Neural progenitor cell (in vitro differentiated cells): ENCODE measurements at regions not wholly inside any gene's neighbourhood (a gene's known extent, or its start where the extent isn't known, plus 50 kb on each side); places are given as distances from the start of the nearest gene placed in this dataset.

Source experiments
- EZH2phosphoT487 ChIP-seq: fragments of 200-600 bp; sonication (generic); IDR thresholded peaks from 2 replicates; pipeline ENCODE4 v1.6.1; 2017; ENCODE audit warnings: antibody characterized with exemption
- TF ChIP-seq, protein P1 (sequence below): fragments of 200-600 bp; sonication (generic); IDR thresholded peaks from 2 replicates; pipeline ENCODE4 v1.5.1; 2017; ENCODE audit warnings: antibody characterized with exemption, mild to moderate bottlenecking

- TF ChIP-seq, protein P1, sequence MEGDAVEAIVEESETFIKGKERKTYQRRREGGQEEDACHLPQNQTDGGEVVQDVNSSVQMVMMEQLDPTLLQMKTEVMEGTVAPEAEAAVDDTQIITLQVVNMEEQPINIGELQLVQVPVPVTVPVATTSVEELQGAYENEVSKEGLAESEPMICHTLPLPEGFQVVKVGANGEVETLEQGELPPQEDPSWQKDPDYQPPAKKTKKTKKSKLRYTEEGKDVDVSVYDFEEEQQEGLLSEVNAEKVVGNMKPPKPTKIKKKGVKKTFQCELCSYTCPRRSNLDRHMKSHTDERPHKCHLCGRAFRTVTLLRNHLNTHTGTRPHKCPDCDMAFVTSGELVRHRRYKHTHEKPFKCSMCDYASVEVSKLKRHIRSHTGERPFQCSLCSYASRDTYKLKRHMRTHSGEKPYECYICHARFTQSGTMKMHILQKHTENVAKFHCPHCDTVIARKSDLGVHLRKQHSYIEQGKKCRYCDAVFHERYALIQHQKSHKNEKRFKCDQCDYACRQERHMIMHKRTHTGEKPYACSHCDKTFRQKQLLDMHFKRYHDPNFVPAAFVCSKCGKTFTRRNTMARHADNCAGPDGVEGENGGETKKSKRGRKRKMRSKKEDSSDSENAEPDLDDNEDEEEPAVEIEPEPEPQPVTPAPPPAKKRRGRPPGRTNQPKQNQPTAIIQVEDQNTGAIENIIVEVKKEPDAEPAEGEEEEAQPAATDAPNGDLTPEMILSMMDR: no peak
- no peak for TF ChIP-seq EZH2phosphoT487
Measured at GRCh38 chrX:54695816-54696487, 102.1 kb downstream of the ITIH6 start.
